AG04449 (cell line): ENCODE measurements at regions not wholly inside any gene's neighbourhood (a gene's known extent, or its start where the extent isn't known, plus 50 kb on each side); places are given as distances from the start of the nearest gene placed in this dataset.

ENCODE experiments used
- CTCF ChIA-PET: fragments of 350-600 bp; formaldehyde crosslinking; extraction: SDS; loops from one replicate; lab custom pipeline; 2021; ENCODE audit warnings: antibody characterized with exemption; lab: Yijun Ruan, JAX
- POLR2A ChIA-PET: fragments of 400-600, 350-600 bp; formaldehyde crosslinking; extraction: SDS; loops from one replicate; lab custom pipeline; 2020; ENCODE audit warnings: antibody characterized with exemption, inconsistent platforms; lab: Yijun Ruan, JAX
- DNase-seq: peaks from one replicate; pipeline ENCODE4 v3.0.0-alpha.2; 2010; ENCODE audit warnings: low read depth, low spot score
- H3K4me3 ChIP-seq: 2 replicates; pipeline ENCODE4 v1.5.1; 2011; ENCODE audit warnings: low read depth, mild to moderate bottlenecking, control low read depth, low read length
- CTCF ChIP-seq: IDR thresholded peaks from one replicate; pipeline ENCODE4 v1.5.1; 2011; ENCODE audit warnings: mild to moderate bottlenecking, moderate library complexity, low read length, control low read depth, inconsistent platforms; ENCODE audit not compliant: insufficient read depth; ENCODE audit errors: missing control alignments

GRCh38 chr1:87894062-87894461, 565.4 kb downstream of the LMO4 start:
- ChIA-PET POLR2A (no interaction called here), CTCF (no interaction called here)
- DNase-seq = no peak
- no peak for TF ChIP-seq CTCF
- no peak overlapping the region for H3K4me3 ChIP-seq

- ChIA-PET CTCF (no interaction called here), POLR2A (no interaction called here)
- no peak for TF ChIP-seq CTCF
Measured at GRCh38 chr1:87897481-87897880, 568.8 kb downstream of the LMO4 start.

GRCh38 chr1:87898431-87898830, 569.8 kb downstream of the LMO4 start:
- CTCF ChIA-PET = interaction anchor here (0.6 kb wide), 1 partner anchor 149 kb away, joined by 3 read pairs; no protein-coding TSS in a partner anchor
- H3K4me3 ChIP-seq = no peak overlapping the region
- DNase-seq = no peak
- TF ChIP-seq CTCF = no peak
- POLR2A ChIA-PET = no interaction called here

More at GRCh38 chr1:87897481-87897880, 568.8 kb downstream of the LMO4 start:
- no peak overlapping the region for H3K4me3 ChIP-seq
- no peak for DNase-seq

GRCh38 chr1:87899017-87899416, 570.3 kb downstream of the LMO4 start:
- DNase-seq = no peak
- POLR2A ChIA-PET = no interaction called here
- TF ChIP-seq CTCF = no peak
- no peak overlapping the region for H3K4me3 ChIP-seq
- CTCF ChIA-PET = no interaction called here

GRCh38 chr1:87899746-87900145, 571.1 kb downstream of the LMO4 start:
- TF ChIP-seq CTCF = no peak
- CTCF ChIA-PET = no interaction called here

GRCh38 chr1:87902830-87903229, 574.1 kb downstream of the LMO4 start:
- no peak overlapping the region for H3K4me3 ChIP-seq
- POLR2A ChIA-PET = no interaction called here
- CTCF ChIA-PET = no interaction called here

More at GRCh38 chr1:87899746-87900145, 571.1 kb downstream of the LMO4 start:
- H3K4me3 ChIP-seq = no peak overlapping the region
- no peak for DNase-seq
- POLR2A ChIA-PET = no interaction called here

More at GRCh38 chr1:87902830-87903229, 574.1 kb downstream of the LMO4 start:
- no peak for TF ChIP-seq CTCF
- DNase-seq = peak; percentile 9
